IPS-NIHi7 (cell line): ENCODE measurements at regions not wholly inside any gene's neighbourhood (a gene's known extent, or its start where the extent isn't known, plus 50 kb on each side); places are given as distances from the start of the nearest gene placed in this dataset.
"Not testable (repeated sequence)": the region's sequence is repeated elsewhere in the genome, so short reads cannot be mapped to it uniquely, and the experiment has no call there.

Source experiments
- DNase-seq: peaks from one replicate; pipeline ENCODE4 v3.0.0; 2012; ENCODE audit warnings: mixed read lengths; ENCODE audit errors: extremely low spot score

DNA sequence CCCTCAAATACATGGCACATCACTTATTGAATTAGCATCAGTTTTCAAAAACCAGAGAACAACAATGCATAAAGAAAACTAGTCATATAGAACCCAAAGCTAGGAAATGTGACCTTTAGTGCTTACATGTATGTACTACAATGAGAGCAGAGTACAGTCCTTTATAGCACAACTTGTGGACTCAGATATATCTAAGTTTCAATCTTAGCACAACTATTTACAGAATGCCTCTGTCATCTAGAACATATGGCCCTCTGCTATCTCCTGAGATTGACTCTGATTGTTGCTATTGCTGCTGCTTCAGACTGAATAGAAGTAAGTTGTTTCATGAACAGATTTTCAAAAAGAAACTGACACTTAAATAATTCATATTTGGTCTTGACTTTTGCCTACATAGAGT is 1536.2 kb downstream of the EFNA5 start:
- no peak for DNase-seq

DNA sequence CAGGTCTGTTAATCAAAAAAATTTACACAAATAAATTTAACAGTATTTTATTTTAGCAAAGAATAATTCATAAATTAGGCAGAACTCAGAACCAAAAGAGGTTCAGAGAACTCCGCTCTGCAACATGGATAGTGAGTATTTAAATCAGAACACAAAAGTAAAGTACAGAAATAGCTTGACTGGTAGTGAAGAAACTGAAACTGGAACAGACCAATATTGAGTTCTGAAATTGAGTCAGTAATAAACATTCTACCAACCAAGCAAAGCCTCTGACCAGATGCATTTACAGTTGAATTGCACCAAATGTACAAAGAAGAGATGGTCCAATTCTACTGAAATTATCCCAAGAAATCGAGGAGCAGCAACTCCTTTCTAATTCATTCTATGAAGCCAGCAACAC is 1542.8 kb downstream of the EFNA5 start:
- no peak for DNase-seq

DNA sequence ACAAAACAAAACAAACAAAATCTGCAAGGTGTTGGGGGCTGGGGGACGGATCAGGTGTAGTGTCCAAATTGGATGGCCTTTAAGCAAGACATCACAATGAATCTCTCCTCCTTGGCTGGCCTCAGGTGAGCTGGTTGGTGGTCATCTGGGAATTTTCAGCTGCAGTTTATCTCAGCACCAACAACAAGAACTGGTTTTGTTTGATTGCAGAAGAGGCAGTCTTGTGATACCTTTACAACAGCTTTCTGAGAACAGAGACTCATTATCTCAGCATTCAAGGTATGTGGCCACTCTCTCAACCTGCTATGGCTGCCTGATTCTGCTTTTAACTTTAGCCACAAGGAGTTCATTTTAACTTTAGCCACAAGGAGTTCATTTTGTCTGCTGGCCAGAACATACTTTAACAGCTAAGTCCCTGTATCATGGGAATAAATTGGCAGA is 1543.4 kb downstream of the EFNA5 start:
- peak; percentile 9 for DNase-seq

DNA sequence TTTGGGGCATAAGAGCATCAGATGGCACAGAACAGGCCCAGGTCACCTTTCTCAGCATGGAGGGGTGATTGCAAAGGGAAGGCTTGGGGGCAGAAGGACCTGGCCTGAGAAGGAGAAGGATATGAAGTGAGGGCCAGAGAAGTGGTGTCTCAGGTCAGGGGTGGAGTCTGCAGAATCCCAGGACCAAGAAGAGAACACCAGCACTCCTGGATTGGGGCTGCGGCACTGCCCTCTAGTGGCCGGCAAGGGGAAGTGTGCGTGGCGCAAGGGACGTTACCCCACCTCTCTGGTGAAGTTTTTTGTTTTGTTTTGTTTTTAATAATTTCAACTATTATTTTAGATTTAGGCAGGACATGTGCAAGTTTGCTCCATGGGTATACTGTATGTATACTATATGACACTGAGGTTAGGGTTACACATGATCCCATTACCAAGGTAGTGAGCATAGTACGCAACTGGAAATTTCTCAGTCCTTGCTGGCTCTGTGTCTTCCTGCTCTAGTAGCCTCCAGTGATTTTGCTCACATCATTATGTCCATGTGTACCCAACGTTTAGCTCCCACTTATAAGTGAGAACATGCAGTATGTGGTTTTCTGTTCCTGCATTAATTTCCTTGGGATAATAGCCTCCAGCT is 1548.6 kb downstream of the EFNA5 start:
- DNase-seq, result peak; percentile 88

DNA sequence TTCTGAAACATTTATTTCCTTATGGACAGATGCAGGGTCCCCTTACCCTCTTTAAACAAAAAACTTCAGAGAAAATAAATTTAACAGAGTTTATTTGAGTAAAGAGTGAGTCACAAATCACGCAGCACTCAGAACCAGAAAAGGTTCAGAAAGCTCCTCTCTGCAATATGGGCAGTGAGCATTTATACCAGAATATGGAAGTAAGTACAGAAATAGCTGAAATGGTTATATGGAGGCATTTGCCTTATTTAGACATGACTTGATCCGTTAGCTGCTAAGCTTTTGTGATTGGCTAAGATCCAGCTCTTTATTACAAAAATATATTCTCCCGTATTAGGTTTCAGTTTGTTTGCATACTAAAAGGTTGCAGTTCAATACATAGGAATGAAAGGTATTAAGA is 1554.1 kb downstream of the EFNA5 start:
- no peak for DNase-seq

DNA sequence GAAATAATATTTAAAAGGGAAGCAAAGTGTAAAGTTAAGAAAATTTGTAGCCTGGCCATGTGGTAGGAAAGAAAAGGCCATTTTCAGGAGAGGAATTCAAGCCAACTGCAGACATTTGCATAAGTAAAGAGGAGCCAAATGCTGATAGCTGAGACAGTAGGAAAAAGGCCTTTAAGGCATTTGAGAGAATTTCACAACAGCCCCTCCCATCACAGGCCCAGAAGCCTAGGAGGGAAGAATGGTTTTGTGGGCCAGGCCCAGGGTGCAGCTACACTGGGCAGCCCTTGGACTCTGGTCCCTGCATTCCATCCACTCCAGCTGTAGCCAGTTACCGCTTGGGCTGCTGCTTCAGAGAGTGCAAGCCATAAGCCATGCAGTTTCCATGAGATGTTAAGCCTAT is 1556.8 kb downstream of the EFNA5 start:
- DNase-seq, result no peak

DNA sequence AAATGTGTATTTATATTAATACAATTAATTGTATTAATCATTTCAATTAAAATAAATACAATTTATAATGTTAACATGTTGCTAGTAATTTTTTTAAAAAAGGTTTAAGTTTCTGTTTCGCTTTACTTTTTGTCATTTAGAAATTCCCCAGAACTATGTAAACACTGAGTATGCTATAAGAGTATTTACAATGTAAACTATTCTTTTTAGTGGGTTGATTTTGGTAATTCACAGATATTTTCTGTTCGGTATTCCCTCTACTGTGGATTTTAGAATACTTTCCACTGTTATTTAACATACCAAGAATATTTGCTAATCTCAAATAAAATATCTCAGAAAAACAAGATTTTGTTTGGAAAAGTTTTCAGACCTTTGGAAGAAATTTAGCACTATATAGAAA is 1564.4 kb downstream of the EFNA5 start:
- DNase-seq, result no peak

DNA sequence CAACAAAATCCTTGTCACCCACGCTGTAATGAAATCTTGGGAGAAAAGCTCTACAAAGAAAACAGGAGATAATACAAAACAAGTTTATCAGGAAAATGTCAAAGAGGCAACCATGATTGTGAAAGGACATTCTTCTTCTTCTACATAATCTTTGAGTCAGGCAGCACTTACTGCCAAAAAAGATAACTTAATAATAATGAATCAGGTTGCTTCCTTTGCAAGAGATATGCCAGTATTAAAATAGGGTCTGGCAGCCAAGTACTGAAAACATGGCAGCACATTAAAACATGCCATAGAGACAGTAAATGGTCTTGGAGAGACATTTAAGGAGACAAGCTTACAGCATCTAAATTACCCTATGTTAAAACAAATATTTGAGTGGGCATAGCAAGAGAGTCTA is 1573.4 kb downstream of the EFNA5 start:
- DNase-seq, result no peak

DNA sequence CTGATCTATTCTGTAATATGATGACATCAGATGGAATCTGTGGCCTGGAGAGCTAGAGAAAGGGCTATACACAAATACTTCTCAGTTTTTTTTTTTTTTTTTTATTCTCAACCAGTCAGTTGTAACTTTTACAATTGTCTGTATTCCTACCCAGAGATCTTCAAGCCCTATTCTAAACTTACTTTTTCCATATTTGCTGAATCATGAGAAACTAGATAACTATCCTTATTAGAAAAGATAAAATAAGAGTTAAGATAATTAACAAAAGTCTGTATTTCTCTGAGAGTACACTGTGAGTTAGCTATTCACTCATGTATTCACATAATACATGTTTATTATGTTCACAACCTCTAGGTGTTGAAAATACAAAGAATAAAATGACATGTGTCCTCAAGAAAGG is 1575.9 kb downstream of the EFNA5 start:
- no peak for DNase-seq

DNA sequence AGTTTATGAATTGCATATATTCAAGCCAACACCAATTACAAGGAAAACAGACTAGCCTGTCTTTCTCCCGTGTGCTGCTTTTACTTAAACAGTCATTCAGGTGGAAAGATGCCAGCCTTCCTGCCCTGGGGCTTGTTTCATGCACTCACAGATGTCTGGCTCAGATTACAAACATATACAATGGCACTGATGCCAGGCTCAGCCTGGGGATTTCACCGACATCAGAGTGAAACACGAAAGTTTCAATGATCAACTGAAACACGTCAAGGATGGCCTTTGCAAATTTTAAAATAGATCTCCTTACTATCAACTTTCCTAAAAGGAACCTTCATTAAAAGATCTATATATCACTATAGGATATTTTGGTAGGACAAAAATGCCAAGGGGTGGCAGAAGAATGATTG is 1576.5 kb downstream of the EFNA5 start:
- DNase-seq, result no peak

DNA sequence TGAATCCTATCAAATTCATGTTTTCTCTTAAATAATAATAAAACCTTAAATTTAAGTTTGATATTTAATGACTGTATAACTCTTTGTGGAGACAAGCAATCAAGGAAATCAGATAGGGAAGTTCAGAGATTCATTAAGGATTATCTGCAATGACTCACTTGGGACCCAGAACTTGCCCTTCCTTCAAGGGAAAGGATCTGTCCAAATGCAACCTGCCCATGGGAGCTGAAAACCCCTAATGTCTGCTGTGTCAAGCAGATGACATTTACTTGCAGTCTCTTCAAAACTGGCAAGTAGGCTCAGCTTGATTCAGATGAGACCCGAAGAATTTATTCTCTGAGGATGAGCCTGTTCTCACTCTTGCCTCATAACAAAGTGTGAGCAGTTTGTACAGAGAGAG is 1577.6 kb downstream of the EFNA5 start:
- no peak for DNase-seq

DNA sequence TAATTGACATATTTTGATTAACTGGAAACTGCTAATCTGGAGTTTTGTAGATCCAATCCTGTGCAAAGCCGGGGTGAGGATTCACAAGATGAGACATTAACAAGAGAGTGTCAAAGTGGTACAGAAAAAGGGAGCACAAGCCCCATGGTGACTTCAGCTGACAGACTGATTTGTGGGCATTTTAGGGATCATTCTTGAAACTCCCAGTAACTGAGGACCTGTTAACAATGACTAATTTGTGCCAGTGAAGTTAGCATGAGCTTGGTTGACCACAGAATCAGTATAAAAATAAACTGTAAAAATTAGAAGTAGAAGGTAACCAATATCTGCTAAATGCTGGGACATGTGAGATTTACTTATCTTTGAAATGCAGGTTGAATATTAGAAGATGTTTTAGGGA is 1578.3 kb downstream of the EFNA5 start:
- DNase-seq, result no peak

DNA sequence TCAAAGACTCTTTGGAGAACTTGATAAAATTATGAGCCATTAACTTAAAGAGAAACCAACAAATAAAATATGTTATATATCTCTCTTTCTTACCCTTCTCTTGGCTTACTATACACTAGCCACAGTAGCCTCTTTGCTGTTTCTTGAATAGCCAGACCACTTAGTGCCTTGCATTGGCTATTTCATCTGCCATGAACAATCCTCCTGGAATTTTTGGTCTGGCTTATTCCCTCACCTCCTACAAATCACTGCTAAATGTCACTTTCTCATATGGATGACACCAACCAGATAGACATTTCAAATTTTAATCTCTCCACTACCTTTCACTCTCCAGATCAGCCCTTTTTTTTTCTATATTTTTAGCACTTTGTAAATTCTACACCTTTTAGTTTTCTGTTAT is 1581.7 kb downstream of the EFNA5 start:
- DNase-seq, result no peak

DNA sequence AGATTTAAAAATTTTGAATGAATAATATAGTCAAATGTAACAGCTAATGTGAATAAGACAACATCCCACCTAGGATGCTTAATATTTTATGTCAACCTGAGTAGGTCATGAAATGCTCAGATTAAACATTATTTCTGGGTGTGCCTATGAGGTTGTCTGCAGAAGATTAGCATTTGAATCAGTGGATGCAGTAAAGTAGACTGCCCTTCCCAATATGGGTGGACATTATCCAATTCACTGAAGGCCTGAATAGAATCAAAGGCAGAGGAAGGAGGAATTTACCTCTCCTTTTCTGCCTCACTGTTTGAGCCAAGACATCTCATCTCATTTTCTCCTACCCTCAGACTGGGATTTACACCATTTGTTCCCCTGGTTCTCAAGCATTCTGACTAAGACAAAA is 1582.3 kb downstream of the EFNA5 start:
- no peak for DNase-seq

DNA sequence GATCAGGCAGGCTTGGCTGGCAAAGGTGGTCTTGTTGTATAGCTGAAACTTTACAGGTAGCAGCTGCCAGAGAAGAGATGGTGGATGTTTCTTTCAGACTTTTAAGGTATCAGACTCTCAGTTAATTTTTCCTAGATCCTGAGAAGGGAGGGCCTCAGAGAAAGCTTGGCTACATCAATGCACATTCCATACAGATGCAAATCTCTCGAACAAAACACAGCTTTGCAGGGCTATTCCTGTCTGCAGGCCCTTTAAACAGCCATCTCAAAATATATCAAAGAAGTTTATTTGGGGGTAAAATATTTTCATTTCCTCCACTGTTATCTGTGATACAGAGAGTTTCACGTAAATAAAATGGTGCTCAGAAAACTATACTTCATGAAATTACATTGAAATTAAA is 1584.4 kb downstream of the EFNA5 start:
- DNase-seq, result no peak

DNA sequence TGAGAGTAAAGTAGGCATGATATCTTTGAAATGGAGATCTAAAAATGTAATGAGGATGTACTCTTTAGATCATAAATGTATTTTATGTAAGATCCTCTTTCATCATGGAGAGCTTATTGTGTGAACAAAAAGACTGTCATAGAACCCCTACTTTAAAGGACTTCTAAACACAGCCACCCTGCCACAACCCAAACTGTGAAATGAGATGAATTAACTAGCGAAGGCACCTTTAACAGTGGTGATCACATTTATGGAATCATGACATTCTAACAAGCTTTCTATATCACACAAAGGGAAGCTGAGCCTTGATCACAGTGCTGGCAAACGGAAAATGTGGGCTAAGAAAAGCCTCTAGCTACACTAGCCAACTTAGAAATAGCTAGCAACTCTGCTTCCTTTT is 1585.2 kb downstream of the EFNA5 start:
- DNase-seq, result no peak

DNA sequence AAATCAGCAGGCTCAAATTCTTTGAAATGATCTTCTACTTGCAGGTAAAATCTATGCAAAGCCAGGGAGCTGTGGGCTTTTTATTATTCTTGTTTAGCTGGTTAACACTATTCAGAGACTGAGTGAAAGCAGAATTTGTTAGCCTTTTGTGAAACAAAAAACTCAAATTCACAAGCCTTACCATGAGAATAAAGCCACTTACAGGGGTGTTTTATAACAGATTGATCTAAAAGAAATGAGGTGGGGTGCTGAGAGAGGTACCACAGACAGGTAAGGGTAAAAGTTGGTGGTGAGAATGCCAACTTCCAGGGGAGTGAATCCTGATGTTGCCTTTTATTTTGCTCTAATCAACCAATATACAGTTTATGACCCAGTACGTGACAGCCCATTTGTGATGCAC is 1585.6 kb downstream of the EFNA5 start:
- DNase-seq, result no peak

DNA sequence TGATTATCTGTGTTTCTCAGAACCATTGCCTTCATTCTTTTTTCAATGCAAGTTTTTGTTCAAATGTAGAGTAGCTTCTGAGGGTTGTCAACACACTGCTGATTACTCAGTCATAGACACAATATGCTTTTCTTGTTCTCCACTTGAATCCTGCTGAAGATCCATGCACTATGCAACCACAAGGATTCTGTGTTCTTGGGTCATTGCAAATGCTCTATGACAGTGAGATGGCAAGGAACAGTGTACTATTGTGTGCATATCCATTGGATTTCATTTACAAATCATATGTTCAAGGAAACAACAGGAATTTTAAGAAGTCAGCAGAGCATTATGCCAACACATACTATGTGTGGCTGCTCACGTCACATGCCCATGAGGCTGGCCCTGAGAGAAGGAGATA is 1590.2 kb downstream of the EFNA5 start:
- DNase-seq, result no peak

DNA sequence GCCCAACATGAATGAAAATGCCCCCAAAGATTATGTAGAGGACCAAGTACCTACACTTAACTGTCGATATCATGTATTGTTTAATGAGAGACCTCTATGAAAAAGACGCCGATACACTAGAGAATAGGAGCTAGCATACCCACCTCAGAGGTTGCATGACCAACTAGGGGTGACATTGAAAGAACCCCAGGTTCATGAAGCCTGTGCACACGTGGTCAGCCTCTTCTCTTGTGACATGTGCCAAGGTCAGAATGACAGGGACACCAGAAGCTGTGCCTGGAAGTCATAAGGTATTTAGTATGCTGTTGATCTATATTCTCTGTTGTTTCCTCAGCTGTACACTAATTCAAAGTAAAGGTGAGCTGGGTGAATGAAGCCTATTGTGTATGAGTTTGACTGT is 1594.1 kb downstream of the EFNA5 start:
- no peak for DNase-seq

DNA sequence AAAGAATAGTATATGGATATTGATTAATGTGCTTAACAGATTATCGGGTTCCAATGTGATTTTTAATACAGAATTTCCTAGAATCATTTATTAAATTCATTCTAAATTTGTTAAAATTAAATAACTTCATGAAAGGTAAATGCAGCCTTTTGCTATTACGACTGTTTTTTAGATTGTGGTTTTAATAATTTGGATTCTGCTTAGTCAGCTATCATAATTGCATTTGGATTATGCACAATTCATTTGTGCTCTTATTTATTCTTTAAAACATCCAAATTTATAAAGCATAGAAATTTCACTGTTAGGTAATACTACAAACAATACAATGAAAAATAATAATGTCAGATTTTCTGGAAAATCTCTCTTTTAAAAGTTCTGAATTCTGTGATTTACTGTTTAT is 1598.5 kb downstream of the EFNA5 start:
- DNase-seq, result no peak

DNA sequence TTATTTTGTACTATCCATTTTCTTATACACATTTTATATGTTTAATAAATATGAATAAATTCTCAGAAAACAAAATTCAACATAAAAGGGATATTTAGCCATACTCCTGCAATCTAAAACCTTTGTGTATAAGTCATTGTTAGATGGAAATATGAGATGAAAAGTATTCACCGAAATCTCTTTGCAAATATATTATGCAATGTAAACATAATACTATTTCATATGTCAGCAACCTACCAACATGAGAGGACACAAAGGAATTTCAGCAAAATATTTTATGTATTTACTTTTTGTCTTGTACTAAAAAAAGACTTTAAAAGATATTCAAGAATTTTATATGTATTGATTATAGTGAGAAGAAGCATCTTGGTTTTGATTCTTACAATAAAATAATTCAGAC is 1623.4 kb downstream of the EFNA5 start:
- no peak for DNase-seq

DNA sequence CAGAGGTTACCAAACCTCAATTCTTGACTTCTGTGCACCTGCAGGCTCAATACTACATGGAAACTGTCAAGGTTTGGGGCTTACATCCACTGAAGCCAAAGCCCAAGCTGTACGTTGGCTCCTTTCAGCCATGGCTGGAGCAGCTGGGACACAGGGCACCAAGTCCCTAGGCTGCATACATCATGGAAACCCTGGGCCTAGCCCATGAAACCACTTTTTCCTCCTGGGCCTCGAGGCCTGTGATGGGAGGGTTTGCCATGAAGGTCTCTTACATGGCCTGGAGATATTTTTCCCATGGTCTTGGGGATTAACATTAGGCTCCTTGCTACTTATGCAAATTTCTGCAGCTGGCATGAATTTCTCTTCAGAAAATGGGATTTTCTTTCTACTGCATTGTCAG is 1638.7 kb downstream of the EFNA5 start:
- not testable (repeated sequence) for DNase-seq

DNA sequence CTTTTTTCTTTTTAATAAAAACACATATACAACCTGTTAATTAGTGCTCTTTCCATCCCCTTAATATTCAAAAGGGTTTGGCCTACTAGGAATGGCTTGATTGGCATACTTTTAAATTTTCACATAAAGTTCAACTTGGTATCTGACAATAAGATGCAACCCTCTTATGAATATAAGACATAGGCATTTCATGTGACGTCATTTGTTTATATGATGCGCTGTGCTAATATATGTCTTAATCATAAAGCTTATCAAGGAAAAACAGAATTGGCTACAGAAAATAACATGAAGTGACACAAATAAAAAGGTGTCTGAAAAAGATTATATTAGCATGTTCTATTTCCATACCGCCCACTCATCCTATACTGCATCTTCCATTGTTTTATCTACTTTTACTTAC is 1642.4 kb downstream of the EFNA5 start:
- DNase-seq, result no peak

DNA sequence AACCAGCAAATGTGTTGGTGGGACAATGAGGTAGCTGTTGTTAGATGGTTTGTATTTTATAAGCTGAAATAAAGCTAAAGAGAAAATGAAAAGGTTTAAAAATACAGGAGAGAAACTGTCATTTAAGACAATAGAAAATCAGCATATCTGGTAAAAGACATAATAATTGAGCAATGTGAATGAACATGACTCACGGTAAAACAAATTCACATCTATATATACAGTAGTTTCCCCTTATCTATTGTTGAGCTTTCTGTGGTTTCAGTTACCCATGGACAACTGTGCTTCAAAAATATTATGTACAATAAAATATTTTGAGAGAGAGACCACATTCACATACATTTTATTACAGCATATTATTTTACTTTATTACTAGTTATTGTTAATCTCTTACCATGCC is 1649.8 kb downstream of the EFNA5 start:
- DNase-seq, result no peak

DNA sequence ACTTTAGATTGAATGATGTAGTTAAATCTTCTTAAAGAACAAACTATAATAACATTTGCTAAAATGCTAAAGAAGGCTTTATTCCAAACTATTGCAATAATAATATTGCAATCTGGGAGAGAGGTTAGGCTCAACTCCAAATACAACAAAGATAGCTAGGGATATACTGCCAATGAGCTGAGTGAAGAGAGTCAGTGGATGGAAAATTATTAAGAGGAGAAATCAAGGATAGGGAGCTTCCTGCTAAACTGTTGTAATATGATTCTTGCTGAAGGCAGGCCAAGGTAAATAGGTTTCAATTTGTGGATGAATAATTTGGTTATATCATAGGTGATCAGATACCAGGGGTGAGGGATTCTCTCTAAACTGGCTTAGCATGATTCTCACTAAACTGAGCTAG is 1651.5 kb downstream of the EFNA5 start:
- no peak for DNase-seq
